ENCODE measurements at regions not wholly inside any gene's neighbourhood (a gene's known extent, or its start where the extent isn't known, plus 50 kb on each side); places are given as distances from the start of the nearest gene placed in this dataset.

- Histone ChIP-seq H4K20me1 (ENCODE audit: insufficient read depth) (no peaks in the 10 kb centered on the region), H3F3A (replicated peaks; ENCODE audit: insufficient read depth) (no peaks in the 10 kb centered on the region), H3K4me2 (no peak overlapping the region), H3K9ac (no peak overlapping the region), H3K36me3 (replicated peaks in 1 of 2; ENCODE audit: control insufficient read depth in 1 of 2, insufficient read depth in 2 of 2, low read length in 1 of 2) (no peaks in the 10 kb centered on the region), H3K27ac (ENCODE audit: low read depth in 2 of 2, low read length in 1 of 2) (no peak overlapping the region), H2AFZ (ENCODE audit: low read depth) (no peak overlapping the region), H3K79me2 (ENCODE audit: insufficient read depth) (no peaks in the 10 kb centered on the region), H3K9me2 (no peaks in the 10 kb centered on the region), H3K4me1 (ENCODE audit: control insufficient read depth in 1 of 2, insufficient read depth in 2 of 2, low read depth in 1 of 2, low read length in 1 of 2) (peaks cover 0 to 8% of the 10 kb centered on the region in 2 experiments; a peak in 1 of 4 replicates), H3K27me3 (ENCODE audit: insufficient read depth) (no peaks in the 10 kb centered on the region), H3K4me3 (ENCODE audit: low read depth in 2 of 2, low read length in 1 of 2) (no peak overlapping the region), H3K9me3 (no peaks in the 10 kb centered on the region)
- DNase-seq: no peak
- WGBS (ENCODE audit: low lambda C conversion rate): 70% methylated on average over 7 of the region's 16 CpGs
- POLR2A ChIA-PET: no interaction called here
- CTCF ChIA-PET: interaction anchor here (1.8 to 2.0 kb wide), 2 partner anchors 11 to 13 kb away, joined by 4 to 7 read pairs; no protein-coding TSS in a partner anchor
- TF ChIP-seq POLR2AphosphoS5 (IDR thresholded peaks at IDR 0.05; ENCODE audit: low read depth, low read length) (no peak), EZH2phosphoT487 (IDR thresholded peaks at IDR 0.05; ENCODE audit: borderline replicate concordance, low read depth) (no peak), ELF1 (IDR thresholded peaks at IDR 0.05) (no peak), CTCF (IDR thresholded peaks at IDR 0.05) (no peak), GATA2 (CRISPR knock-in tag; IDR thresholded peaks at IDR 0.05) (no peak), ZBTB33 (IDR thresholded peaks at IDR 0.05; ENCODE audit: borderline replicate concordance, low read depth) (no peak), CHD2 (IDR thresholded peaks at IDR 0.05; ENCODE audit: low read length, partially characterized antibody) (no peak), FOXJ3 (CRISPR knock-in tag; IDR thresholded peaks at IDR 0.05) (no peak)
These were observed 121.1 kb downstream of the SIK1 start for GRCh38 chr21:43305811-43306311.

GRCh38 chr21:43305336-43305665 lies 121.6 kb downstream of the SIK1 start:
- 66% methylated on average over 3 of the region's 15 CpGs for WGBS (ENCODE audit: low lambda C conversion rate)
- CTCF ChIA-PET: interaction anchor here (2.0 kb wide), 1 partner anchor 14 kb away, joined by 7 read pairs; no protein-coding TSS in a partner anchor

More at GRCh38 chr21:43305336-43305665, 121.6 kb downstream of the SIK1 start:
- Histone ChIP-seq H3K9me2 (no peaks in the 10 kb centered on the region), H3F3A (replicated peaks; ENCODE audit: insufficient read depth) (no peaks in the 10 kb centered on the region), H3K4me3 (ENCODE audit: low read depth in 2 of 2, low read length in 1 of 2) (no peak overlapping the region), H2AFZ (ENCODE audit: low read depth) (no peak overlapping the region), H3K36me3 (replicated peaks in 1 of 2; ENCODE audit: control insufficient read depth in 1 of 2, insufficient read depth in 2 of 2, low read length in 1 of 2) (no peaks in the 10 kb centered on the region), H3K9ac (no peak overlapping the region), H3K4me1 (ENCODE audit: control insufficient read depth in 1 of 2, insufficient read depth in 2 of 2, low read depth in 1 of 2, low read length in 1 of 2) (peaks cover 0 to 8% of the 10 kb centered on the region in 2 experiments; a peak in 1 of 4 replicates), H3K27ac (ENCODE audit: low read depth in 2 of 2, low read length in 1 of 2) (no peak overlapping the region), H3K27me3 (ENCODE audit: insufficient read depth) (no peaks in the 10 kb centered on the region), H3K79me2 (ENCODE audit: insufficient read depth) (no peaks in the 10 kb centered on the region), H3K9me3 (no peaks in the 10 kb centered on the region), H4K20me1 (ENCODE audit: insufficient read depth) (no peaks in the 10 kb centered on the region), H3K4me2 (no peak overlapping the region)
- TF ChIP-seq RAD21 (IDR thresholded peaks at IDR 0.05; ENCODE audit: low read length) (no peak), MEF2A (IDR thresholded peaks at IDR 0.05; ENCODE audit: borderline replicate concordance, low read depth) (no peak), RXRA (IDR thresholded peaks at IDR 0.05; ENCODE audit: borderline replicate concordance, low read depth) (no peak), ZBTB33 (IDR thresholded peaks at IDR 0.05; ENCODE audit: borderline replicate concordance, low read depth) (no peak)
- POLR2A ChIA-PET: no interaction called here
- no peak for DNase-seq

Data from SK-N-SH (cell line).